Activated B cell treated with CpG ODN at 0.5 μM for 24 hours (primary cell): ENCODE measurements at regions not wholly inside any gene's neighbourhood (a gene's known extent, or its start where the extent isn't known, plus 50 kb on each side); places are given as distances from the start of the nearest gene placed in this dataset.
"Not testable (repeated sequence)": the region's sequence is repeated elsewhere in the genome, so short reads cannot be mapped to it uniquely, and the experiment has no call there.

Experiments
- ATAC-seq: fragments of 200-7000 bp; cut with Tn5 transposase; one replicate; pipeline ENCODE4 v1.10.0; 2021; ENCODE audit warnings: low read depth, mild to moderate bottlenecking, moderate library complexity
- CTCF ChIA-PET: fragments of 350-600 bp; sonication (Branson Sonifier 250); formaldehyde crosslinking; loops from one replicate; lab custom pipeline; 2021; ENCODE audit warnings: antibody characterized with exemption; lab: Charles Lee
- POLR2A ChIA-PET: fragments of 350-600 bp; sonication (Branson Sonifier 250); formaldehyde crosslinking; loops from one replicate; lab custom pipeline; 2021; ENCODE audit warnings: antibody characterized with exemption; lab: Charles Lee
- DNase-seq: peaks from one replicate; pipeline ENCODE4 v3.0.0; 2022
- H3K27ac Mint-ChIP-seq: one replicate; pipeline ENCODE4 v1.8.0; 2020; ENCODE audit warnings: mixed read lengths
- H3K27me3 Mint-ChIP-seq: one replicate; pipeline ENCODE4 v1.8.0; 2021; ENCODE audit warnings: mixed read lengths
- H3K36me3 Mint-ChIP-seq: one replicate; pipeline ENCODE4 v1.8.0; 2021; ENCODE audit warnings: low read depth, mixed read lengths
- H3K4me1 Mint-ChIP-seq: one replicate; pipeline ENCODE4 v1.8.0; 2021; ENCODE audit warnings: mixed read lengths
- H3K4me3 Mint-ChIP-seq: one replicate; pipeline ENCODE4 v1.8.0; 2020; ENCODE audit warnings: mild to moderate bottlenecking, mixed read lengths
- H3K9me3 Mint-ChIP-seq: one replicate; pipeline ENCODE4 v1.8.0; 2020; ENCODE audit warnings: mixed read lengths
- CTCF ChIP-seq: fragments of 200-600 bp; IDR thresholded peaks from one replicate; pipeline ENCODE4 v1.8.0; 2022; ENCODE audit warnings: antibody characterized with exemption, mild to moderate bottlenecking
- intact Hi-C: fragments of 100-400 bp; cut with micrococcal nuclease; formaldehyde crosslinking; loops from one replicate; pipeline ENCODE4 v1.15.1; 2024

DNA sequence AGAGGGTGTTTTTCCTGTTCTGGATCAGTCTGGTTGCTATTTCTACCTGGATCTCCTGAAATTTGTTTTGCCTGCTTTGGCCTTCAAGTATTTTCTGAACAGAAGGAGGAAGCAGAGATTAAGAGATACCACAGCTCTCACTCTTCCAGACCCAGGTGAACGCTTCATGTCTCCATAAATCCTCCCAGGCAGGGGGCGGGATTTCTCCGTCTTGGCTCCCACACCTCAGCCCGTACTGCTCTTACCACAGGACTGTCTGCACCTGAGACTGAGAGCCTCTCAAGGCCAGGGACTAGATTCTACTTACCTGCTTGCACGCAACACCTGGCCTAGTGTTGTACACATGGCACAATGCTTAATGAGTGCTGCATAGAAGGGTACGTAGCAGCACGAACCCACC is 59.9 kb upstream of the LRPPRC start:
- H3K9me3 Mint-ChIP-seq = no peaks in the 10 kb centered on the region
- POLR2A ChIA-PET = interaction anchor here (0.7 kb wide), 1 partner anchor 37 kb away, joined by 3 read pairs; no protein-coding TSS in a partner anchor
- no peak overlapping the region for H3K27ac Mint-ChIP-seq
- TF ChIP-seq CTCF = no peak
- CTCF ChIA-PET = no interaction called here
- intact Hi-C loops = no loop called here
- no peaks in the 10 kb centered on the region for H3K4me1 Mint-ChIP-seq
- H3K4me3 Mint-ChIP-seq = no peak overlapping the region
- H3K27me3 Mint-ChIP-seq = no peaks in the 10 kb centered on the region
- DNase-seq = no peak
- ATAC-seq = no peak
- no peaks in the 10 kb centered on the region for H3K36me3 Mint-ChIP-seq

DNA sequence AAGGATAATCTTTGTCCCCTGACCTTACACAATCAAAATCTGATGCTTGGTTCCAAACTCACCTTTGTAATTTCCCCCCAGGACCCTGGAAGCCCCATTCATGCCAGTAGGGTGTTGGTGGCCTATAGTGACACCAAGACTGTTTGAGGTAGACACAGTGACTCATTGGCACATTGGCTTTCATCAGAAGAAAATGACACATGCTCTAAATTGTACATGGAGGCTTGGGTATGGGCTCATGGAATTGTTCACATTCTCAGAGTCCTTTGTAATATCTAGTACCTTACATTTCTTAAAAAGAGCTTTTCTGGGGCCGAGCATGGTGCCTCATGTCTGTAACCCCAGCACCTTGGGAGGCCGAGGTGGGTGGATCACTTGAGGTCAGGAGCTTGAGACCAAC is 61.2 kb upstream of the LRPPRC start:
- H3K27me3 Mint-ChIP-seq = peaks cover 2% of the 10 kb centered on the region
- ChIA-PET CTCF (no interaction called here), POLR2A (no interaction called here)
- no peaks in the 10 kb centered on the region for H3K9me3 Mint-ChIP-seq
- no peak overlapping the region for H3K27ac Mint-ChIP-seq
- no peaks in the 10 kb centered on the region for H3K4me1 Mint-ChIP-seq
- no peaks in the 10 kb centered on the region for H3K36me3 Mint-ChIP-seq
- intact Hi-C loops = no loop called here
- ATAC-seq = no peak
- no peak for DNase-seq
- no peak for TF ChIP-seq CTCF
- H3K4me3 Mint-ChIP-seq = no peak overlapping the region

- H3K36me3 Mint-ChIP-seq, H3K4me1 Mint-ChIP-seq, intact Hi-C loops, CTCF ChIA-PET, H3K9me3 Mint-ChIP-seq, ATAC-seq, H3K27ac Mint-ChIP-seq, POLR2A ChIA-PET, H3K4me3 Mint-ChIP-seq, DNase-seq: not testable (repeated sequence)
- peaks cover 13% of the 10 kb centered on the region for H3K27me3 Mint-ChIP-seq
Measured at GRCh38 chr2:44060286-44060685, 64.5 kb upstream of the LRPPRC start.

DNA sequence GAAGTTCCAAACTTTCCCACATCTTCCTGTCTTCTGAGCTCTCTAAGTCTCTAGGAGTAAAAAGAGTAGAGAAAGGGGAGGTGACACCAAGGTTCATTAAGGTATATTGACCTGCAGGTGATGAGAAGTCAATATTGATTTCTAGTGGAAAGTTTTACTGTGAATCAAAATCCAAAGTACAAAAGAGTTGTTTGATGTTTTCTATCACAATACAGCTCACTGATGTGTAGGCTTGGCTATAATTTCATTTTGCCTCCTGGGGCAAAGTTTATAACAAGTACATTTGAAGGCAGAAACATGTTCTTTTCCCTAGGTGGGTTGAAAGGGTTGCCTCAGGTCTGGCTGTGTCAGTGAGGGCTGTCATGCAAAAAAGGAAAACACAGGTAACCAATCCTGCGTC is 65.2 kb upstream of the LRPPRC start:
- POLR2A ChIA-PET = no interaction called here
- DNase-seq (no peak), ATAC-seq (no peak)
- no peak overlapping the region for H3K27ac Mint-ChIP-seq
- CTCF ChIA-PET = no interaction called here
- H3K4me3 Mint-ChIP-seq = no peak overlapping the region
- H3K36me3 Mint-ChIP-seq = no peaks in the 10 kb centered on the region
- no peaks in the 10 kb centered on the region for H3K9me3 Mint-ChIP-seq
- intact Hi-C loops = no loop called here
- H3K27me3 Mint-ChIP-seq = peaks cover 13% of the 10 kb centered on the region
- TF ChIP-seq CTCF = no peak
- H3K4me1 Mint-ChIP-seq = no peaks in the 10 kb centered on the region

- Mint-ChIP-seq H3K27me3 (peaks cover 13% of the 10 kb centered on the region), H3K36me3 (no peaks in the 10 kb centered on the region), H3K27ac (no peak overlapping the region), H3K4me3 (no peak overlapping the region), H3K9me3 (no peaks in the 10 kb centered on the region), H3K4me1 (no peaks in the 10 kb centered on the region)
- POLR2A ChIA-PET = no interaction called here
- CTCF ChIA-PET = no interaction called here
- intact Hi-C loops = no loop called here
- no peak for TF ChIP-seq CTCF
- no peak for DNase-seq
- ATAC-seq = no peak
Measured at GRCh38 chr2:44061469-44061868, 65.7 kb upstream of the LRPPRC start.

GRCh38 chr2:44061876-44062275 is 66.1 kb upstream of the LRPPRC start:
- CTCF ChIA-PET = no interaction called here
- Mint-ChIP-seq H3K4me3 (no peak overlapping the region), H3K27me3 (peaks cover 13% of the 10 kb centered on the region), H3K9me3 (no peaks in the 10 kb centered on the region), H3K36me3 (no peaks in the 10 kb centered on the region), H3K27ac (no peak overlapping the region), H3K4me1 (no peaks in the 10 kb centered on the region)
- no peak for TF ChIP-seq CTCF
- DNase-seq (no peak), ATAC-seq (no peak)
- POLR2A ChIA-PET = no interaction called here
- intact Hi-C loops = no loop called here
